Muscle layer of colon (tissue), 2 donors: ENCODE measurements at regions not wholly inside any gene's neighbourhood (a gene's known extent, or its start where the extent isn't known, plus 50 kb on each side); places are given as distances from the start of the nearest gene placed in this dataset.

Experiments
- H3K27ac ChIP-seq: one replicate; pipeline ENCODE4 v1.7.0; 2013; ENCODE audit warnings: low read depth, mild to moderate bottlenecking, low read length, moderate library complexity
- H3K27me3 ChIP-seq, 2 donors: one replicate each; pipeline ENCODE4 v1.7.0; 2013; ENCODE audit warnings: low read length in 2 of 2, mild to moderate bottlenecking in 2 of 2; ENCODE audit not compliant: insufficient read depth in 2 of 2, control insufficient read depth in 1 of 2
- H3K36me3 ChIP-seq: one replicate; pipeline ENCODE4 v1.7.0; 2013; ENCODE audit warnings: mild to moderate bottlenecking, low read length; ENCODE audit not compliant: insufficient read depth
- H3K4me1 ChIP-seq: one replicate; pipeline ENCODE4 v1.7.0; 2013; ENCODE audit warnings: mild to moderate bottlenecking, low read length; ENCODE audit not compliant: insufficient read depth
- H3K4me3 ChIP-seq, 2 donors: one replicate each; pipeline ENCODE4 v1.7.0; 2013; ENCODE audit warnings: low read length in 2 of 2, low read depth in 1 of 2, mild to moderate bottlenecking in 1 of 2, moderate library complexity in 1 of 2
- H3K9ac ChIP-seq: one replicate; pipeline ENCODE4 v1.7.0; 2013; ENCODE audit warnings: low read length
- H3K9me3 ChIP-seq: one replicate; pipeline ENCODE4 v1.7.0; 2013; ENCODE audit warnings: mild to moderate bottlenecking, low read length
- donor health status: abdominal sarcoma.
- donor health status: Adenocarcinoma of cecum.

DNA sequence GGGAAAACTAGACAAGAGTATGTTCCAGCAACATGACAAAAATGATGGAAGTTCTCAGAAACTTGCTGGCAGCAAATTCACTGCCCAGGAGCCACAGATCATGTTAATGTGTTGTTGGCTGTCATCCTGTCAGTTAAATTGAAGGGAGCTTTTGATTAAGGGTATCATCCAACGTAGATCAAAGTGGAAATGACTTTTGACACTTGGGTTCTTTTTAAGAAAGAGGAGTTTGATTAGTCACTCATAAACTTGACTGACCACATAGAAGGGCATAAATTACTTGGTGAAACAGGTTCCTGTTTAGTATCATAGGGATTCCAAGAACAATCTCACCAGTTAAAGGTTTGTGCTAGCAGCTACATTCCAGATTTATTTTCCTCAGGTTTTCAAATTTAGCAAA is 288.7 kb downstream of the CSNK1G3 start:
- no peaks in the 10 kb centered on the region for H3K4me1 ChIP-seq
- no peak overlapping the region for H3K27ac ChIP-seq
- no peak overlapping the region for H3K9ac ChIP-seq
- H3K4me3 ChIP-seq = no peak overlapping the region
- no peaks in the 10 kb centered on the region for H3K27me3 ChIP-seq
- H3K36me3 ChIP-seq = no peaks in the 10 kb centered on the region
- no peaks in the 10 kb centered on the region for H3K9me3 ChIP-seq

DNA sequence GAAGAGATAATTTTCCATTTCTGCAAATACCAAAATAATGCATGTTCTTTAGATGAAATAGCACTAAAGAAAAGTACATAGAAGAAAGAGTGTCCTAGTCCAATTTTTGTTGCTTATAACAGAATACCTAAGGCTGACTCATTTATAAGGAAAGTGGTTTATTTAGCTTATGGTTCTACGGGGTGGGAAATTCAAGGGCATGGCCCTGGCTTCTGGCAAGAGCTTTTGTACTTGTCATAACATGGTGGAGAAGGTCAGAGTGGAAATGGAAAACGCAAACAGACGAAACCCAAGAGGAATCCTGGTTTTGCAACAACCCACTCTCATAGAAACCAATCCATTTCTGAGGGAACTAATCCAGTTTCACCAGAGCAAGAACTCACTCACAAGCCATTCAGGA is 283.7 kb downstream of the CSNK1G3 start:
- no peak overlapping the region for H3K27ac ChIP-seq
- no peaks in the 10 kb centered on the region for H3K36me3 ChIP-seq
- H3K9me3 ChIP-seq = no peaks in the 10 kb centered on the region
- no peak overlapping the region for H3K9ac ChIP-seq
- no peaks in the 10 kb centered on the region for H3K27me3 ChIP-seq
- no peak overlapping the region for H3K4me3 ChIP-seq
- H3K4me1 ChIP-seq = no peaks in the 10 kb centered on the region

DNA sequence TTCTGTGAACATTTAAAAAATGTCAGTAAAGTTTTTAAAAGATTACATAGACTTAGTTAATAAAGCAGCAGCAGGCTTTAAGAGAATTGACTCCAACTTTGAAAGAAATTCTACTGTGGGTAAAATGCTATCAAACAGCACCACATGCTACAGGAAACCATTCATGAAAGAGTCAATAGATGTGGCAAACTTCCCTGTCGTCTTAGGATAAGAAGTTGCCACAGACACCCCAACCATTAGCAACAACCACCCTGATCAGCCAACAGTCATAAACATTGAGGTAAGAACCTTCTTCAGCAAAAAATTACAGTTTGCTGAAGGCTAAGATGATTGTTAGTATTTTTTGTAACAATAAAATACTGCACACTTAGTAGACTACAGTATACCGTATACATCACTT is 278.2 kb downstream of the CSNK1G3 start:
- H3K9ac ChIP-seq = no peak overlapping the region
- peaks cover 23% of the 10 kb centered on the region for H3K4me1 ChIP-seq
- no peaks in the 10 kb centered on the region for H3K27me3 ChIP-seq
- H3K36me3 ChIP-seq = no peaks in the 10 kb centered on the region
- H3K27ac ChIP-seq = no peak overlapping the region
- H3K4me3 ChIP-seq = no peak overlapping the region
- H3K9me3 ChIP-seq = no peaks in the 10 kb centered on the region

DNA sequence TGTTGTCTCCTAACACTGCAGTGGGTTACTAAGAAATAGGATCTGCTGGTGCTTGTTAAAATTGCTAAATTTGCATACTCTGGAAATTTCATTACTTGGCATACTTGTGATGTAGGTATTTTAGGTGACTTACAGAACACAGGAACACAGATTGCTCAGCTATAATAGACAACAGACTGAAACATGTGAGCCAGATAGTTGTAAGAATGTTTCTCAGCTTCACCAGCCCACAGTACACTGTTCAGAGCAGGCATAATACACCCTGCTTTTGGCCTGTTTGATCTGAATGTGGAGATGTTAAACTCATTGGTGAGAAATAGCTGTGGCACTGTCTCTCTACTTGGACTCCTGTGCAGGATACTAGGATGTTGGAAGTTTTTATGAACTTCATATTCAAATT is 275.7 kb downstream of the CSNK1G3 start:
- no peak overlapping the region for H3K27ac ChIP-seq
- H3K27me3 ChIP-seq = no peaks in the 10 kb centered on the region
- H3K9me3 ChIP-seq = no peaks in the 10 kb centered on the region
- H3K9ac ChIP-seq = no peak overlapping the region
- peaks cover 32% of the 10 kb centered on the region for H3K4me1 ChIP-seq
- H3K36me3 ChIP-seq = no peaks in the 10 kb centered on the region
- no peak overlapping the region for H3K4me3 ChIP-seq

DNA sequence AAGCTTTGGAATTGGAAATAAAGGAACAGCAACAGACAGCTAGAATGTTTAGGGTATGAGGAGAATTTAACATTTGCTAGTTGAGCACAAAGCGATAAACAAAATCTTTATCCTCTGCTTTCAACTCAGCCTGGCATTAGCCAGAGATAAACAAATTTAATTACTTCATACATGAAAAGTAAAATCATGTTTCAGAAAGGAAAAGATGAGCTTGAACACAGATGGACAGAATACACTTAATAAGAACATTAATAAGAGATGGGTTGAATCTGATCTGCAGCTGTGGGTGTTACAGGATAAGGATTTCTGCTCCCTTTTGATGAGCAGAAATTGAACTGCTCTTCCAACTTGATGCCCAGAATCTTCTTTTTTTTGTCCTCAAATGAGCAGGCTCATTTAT is 275.2 kb downstream of the CSNK1G3 start:
- Histone ChIP-seq H3K27me3 (no peaks in the 10 kb centered on the region), H3K9me3 (no peaks in the 10 kb centered on the region), H3K27ac (no peak overlapping the region), H3K36me3 (no peaks in the 10 kb centered on the region), H3K4me1 (peaks cover 32% of the 10 kb centered on the region), H3K4me3 (no peak overlapping the region), H3K9ac (no peak overlapping the region)

DNA sequence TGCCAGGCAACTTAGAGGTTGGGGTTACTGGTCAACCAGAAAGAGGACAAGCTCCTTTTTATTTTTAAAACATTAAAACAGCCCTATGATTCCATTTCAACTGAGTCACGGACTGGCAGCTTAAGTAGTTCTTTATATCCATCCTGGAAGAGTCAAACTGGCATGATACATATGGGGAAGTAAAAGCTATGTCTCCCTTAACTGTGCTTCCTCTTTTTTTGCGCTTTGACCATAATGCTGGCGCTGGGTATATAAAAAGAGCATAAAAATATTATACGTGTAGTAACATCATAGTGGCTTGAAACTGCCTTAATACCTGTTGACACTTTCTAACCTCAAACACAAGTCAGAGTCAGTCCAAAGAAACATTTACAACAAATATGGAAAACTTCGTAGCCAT is 274.4 kb downstream of the CSNK1G3 start:
- Histone ChIP-seq H3K4me3 (no peak overlapping the region), H3K27ac (no peak overlapping the region), H3K36me3 (no peaks in the 10 kb centered on the region), H3K9ac (no peak overlapping the region), H3K4me1 (peaks cover 32% of the 10 kb centered on the region), H3K9me3 (no peaks in the 10 kb centered on the region), H3K27me3 (no peaks in the 10 kb centered on the region)

DNA sequence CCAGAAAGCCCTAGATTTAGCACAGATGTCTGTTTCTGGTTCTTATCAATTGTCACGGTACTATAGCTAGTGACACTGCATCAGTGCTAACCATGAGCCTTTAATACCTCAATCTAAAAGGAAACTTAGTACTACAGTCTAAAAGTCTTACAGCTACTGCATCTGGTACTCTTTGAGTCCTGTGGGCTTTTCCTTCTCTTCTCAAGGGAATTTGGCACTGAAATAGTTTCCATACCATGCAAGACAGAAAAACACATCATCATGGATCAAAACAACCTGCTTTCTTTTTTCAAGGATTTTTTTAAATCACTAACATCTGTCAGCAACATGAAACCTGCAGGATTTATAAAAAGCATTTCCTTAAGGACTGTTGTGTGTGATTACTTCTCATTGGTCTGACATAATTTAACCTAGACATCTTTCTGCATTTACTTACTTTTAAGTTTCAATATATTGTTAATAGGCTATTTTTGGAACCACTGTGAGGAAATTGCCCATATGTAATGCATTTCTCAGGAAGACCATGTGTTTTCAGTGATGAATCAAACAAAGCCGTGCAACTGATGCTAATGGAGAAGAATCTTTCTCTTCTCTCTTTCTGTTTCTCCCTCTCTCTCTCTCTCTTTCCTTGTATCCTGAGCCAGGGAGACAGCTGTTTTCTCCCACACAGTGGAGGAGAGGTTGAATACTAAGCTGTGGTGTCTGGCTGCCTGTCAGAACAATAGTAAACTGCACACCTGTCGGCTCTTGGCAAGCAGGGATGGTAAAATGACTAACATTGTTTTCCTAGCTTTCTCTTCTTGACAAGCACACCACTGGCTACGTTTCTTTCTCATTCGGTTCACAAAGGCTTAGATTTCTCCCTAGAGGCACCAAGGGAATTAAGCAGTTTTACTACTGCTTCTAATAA is 273.4 kb downstream of the CSNK1G3 start:
- Histone ChIP-seq H3K4me3 (no peak overlapping the region), H3K27ac (no peak overlapping the region), H3K4me1 (peaks cover 32% of the 10 kb centered on the region), H3K27me3 (no peaks in the 10 kb centered on the region), H3K9ac (no peak overlapping the region), H3K9me3 (no peaks in the 10 kb centered on the region), H3K36me3 (no peaks in the 10 kb centered on the region)

DNA sequence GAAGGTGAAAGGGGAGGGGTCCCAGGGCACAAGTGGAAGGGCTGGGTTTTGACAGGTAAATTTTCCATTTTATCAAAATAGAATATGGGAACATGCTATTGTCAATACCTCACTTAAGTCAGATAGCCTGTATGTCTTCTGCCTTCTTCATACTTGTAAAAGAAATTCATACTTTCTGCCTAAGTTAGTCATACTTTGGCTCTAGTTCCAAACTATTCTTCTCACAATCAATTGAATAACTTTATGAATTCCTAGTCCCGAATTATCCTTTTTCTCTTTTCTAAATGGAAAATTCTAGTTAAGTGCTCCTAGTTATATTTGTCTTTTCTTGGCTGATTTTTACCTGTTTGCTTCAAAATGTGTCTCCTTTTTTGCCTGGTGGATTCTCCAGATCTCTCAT is 271.4 kb downstream of the CSNK1G3 start:
- no peaks in the 10 kb centered on the region for H3K36me3 ChIP-seq
- no peak overlapping the region for H3K9ac ChIP-seq
- no peaks in the 10 kb centered on the region for H3K9me3 ChIP-seq

DNA sequence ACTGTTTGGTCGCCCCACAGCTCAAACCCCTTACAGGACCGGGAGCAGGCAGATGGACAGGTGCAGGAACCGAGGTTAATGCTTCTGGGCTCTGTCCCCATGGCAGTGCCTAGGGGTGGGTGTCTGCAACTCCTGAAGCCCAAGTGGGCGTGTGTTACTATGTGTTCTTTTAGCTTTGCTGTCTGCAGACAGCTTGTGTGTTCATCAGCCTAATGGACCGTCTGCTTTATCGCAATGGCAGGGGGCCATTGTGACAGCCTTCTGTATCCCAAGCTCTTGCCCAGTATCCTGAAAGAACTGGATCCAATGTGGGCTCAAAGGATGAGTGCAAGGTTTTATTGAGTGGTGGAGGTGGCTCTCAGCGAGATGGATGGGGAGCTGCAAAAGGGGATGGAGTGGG is 266.7 kb downstream of the CSNK1G3 start:
- no peak overlapping the region for H3K4me3 ChIP-seq
- H3K9ac ChIP-seq = no peak overlapping the region
- no peak overlapping the region for H3K27ac ChIP-seq

More for the DNA sequence above, 271.4 kb downstream of the CSNK1G3 start:
- H3K27me3 ChIP-seq = no peaks in the 10 kb centered on the region
- peaks cover 32% of the 10 kb centered on the region for H3K4me1 ChIP-seq
- H3K27ac ChIP-seq = no peak overlapping the region
- no peak overlapping the region for H3K4me3 ChIP-seq

DNA sequence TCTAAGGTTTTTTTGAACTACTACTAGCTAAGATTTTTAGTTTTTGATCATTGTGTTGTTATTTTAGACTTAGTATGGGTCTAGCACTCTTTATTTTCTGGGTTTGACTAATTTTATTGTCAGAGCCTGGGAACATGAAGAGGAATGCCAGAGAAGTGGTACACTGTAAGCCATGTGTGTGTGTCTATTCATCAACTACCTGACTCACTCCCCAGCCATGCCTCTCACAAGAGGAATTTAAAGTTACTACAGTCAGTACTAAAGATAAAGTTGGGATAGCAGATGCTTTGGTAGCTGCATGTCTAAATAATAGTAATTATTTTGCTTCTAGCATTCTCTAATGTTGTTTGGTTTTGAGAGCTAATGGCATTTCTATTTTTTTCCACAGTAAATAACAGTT is 264.8 kb downstream of the CSNK1G3 start:
- no peak overlapping the region for H3K9ac ChIP-seq
- H3K27me3 ChIP-seq = no peaks in the 10 kb centered on the region
- H3K9me3 ChIP-seq = no peaks in the 10 kb centered on the region
- H3K36me3 ChIP-seq = no peaks in the 10 kb centered on the region
- H3K27ac ChIP-seq = no peak overlapping the region
- H3K4me1 ChIP-seq = no peaks in the 10 kb centered on the region
- H3K4me3 ChIP-seq = no peak overlapping the region

More for the DNA sequence above, 266.7 kb downstream of the CSNK1G3 start:
- Histone ChIP-seq H3K9me3 (no peaks in the 10 kb centered on the region), H3K27me3 (no peaks in the 10 kb centered on the region), H3K36me3 (no peaks in the 10 kb centered on the region), H3K4me1 (no peaks in the 10 kb centered on the region)

DNA sequence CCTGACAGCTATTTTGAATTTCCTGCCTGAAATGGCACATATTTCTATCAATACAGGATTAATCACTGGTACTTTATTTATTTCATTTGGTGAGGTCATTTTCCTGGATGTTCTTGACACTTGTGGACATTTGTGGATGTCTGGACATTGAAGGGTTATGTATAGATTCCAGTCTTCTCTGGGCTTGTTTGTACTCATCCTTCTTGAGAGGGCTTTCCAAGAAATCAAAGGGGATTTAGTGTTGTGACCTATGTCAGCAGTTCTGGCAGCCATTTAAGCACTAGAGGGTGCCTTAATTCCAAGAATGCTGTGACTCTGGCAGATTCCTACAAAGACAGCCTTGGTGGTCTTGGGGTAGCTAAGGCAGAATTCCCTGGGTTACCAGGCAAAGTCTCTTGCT is 259.7 kb downstream of the CSNK1G3 start:
- Histone ChIP-seq H3K9ac (no peak overlapping the region), H3K27me3 (no peaks in the 10 kb centered on the region)

DNA sequence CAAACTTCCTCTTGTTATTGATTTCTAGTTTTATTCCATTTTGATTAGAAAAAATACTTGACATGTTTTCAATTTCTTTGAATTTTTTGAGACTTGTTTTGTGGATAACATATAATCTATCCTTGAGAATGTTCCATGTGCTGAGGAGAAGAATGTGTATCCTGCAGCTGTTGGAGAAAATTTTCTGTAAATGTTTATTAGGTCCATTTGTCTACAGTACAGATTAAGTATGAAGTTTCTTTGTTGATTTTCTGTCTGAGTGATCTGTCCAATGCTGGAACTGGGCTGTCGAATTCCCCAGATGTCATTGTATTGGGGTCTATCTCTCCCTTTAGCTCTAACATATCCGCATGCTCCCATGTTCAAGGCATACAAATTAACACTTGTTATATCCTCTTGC is 251.2 kb downstream of the CSNK1G3 start:
- no peak overlapping the region for H3K27ac ChIP-seq
- no peaks in the 10 kb centered on the region for H3K27me3 ChIP-seq
- no peak overlapping the region for H3K4me3 ChIP-seq
- no peaks in the 10 kb centered on the region for H3K36me3 ChIP-seq
- H3K4me1 ChIP-seq = no peaks in the 10 kb centered on the region
- H3K9ac ChIP-seq = no peak overlapping the region
- H3K9me3 ChIP-seq = no peaks in the 10 kb centered on the region

More for the DNA sequence above, 259.7 kb downstream of the CSNK1G3 start:
- Histone ChIP-seq H3K36me3 (no peaks in the 10 kb centered on the region), H3K4me3 (no peak overlapping the region), H3K27ac (no peak overlapping the region), H3K9me3 (no peaks in the 10 kb centered on the region), H3K4me1 (no peaks in the 10 kb centered on the region)
